ENCODE measurements at regions not wholly inside any gene's neighbourhood (a gene's known extent, or its start where the extent isn't known, plus 50 kb on each side); places are given as distances from the start of the nearest gene placed in this dataset.

DNA sequence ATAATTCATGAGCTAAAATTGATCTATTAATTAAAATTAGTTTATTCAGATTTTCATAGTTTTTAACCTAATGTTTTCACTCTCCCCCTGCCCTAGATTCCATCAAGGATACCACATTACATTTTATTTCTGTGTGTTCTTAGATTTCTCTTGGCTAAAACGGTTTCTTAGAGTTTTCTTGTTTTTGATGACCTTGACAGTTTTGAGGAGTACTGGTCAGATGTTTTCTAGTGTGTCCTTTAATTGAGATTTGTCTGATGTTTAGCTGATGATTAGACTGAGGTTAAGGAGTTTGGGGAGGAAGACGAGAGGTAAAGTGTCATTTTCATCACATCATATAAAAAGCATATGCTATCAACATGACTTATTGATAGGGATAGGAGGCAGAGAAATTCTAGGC is 475.9 kb downstream of the SQOR start:
- no peak for TF ChIP-seq CTCF (IDR thresholded peaks at IDR 0.05)
- no peak for TF ChIP-seq ZFX (IDR thresholded peaks at IDR 0.05; ENCODE audit: borderline replicate concordance)
